HEK293 (cell line): ENCODE measurements at regions not wholly inside any gene's neighbourhood (a gene's known extent, or its start where the extent isn't known, plus 50 kb on each side); places are given as distances from the start of the nearest gene placed in this dataset.

Source experiments
- GLIS1 ChIP-seq: fragments of 450-650 bp; formaldehyde crosslinking; IDR thresholded peaks from 2 replicates; pipeline ENCODE4 v1.5.1; 2016; ENCODE audit warnings: missing biosample characterization, missing genetic modification characterization
- MYNN ChIP-seq: fragments of 450-650 bp; formaldehyde crosslinking; IDR thresholded peaks from 2 replicates; pipeline ENCODE4 v1.5.1; 2016; ENCODE audit warnings: missing biosample characterization, missing genetic modification characterization, borderline replicate concordance
- YY1 ChIP-seq: fragments of 450-650 bp; formaldehyde crosslinking; IDR thresholded peaks from 2 replicates; pipeline ENCODE4 v1.5.1; 2018; ENCODE audit warnings: missing biosample characterization, missing genetic modification characterization
- ZBTB7A ChIP-seq: fragments of 450-650 bp; formaldehyde crosslinking; IDR thresholded peaks from 2 replicates; pipeline ENCODE4 v1.5.1; 2016; ENCODE audit warnings: low read depth, missing biosample characterization, missing genetic modification characterization
- ZIC2 ChIP-seq: fragments of 450-650 bp; formaldehyde crosslinking; IDR thresholded peaks from 2 replicates; pipeline ENCODE4 v1.5.1; 2016; ENCODE audit warnings: missing biosample characterization, missing genetic modification characterization
- ZNF138 ChIP-seq: fragments of 450-650 bp; formaldehyde crosslinking; IDR thresholded peaks from 2 replicates; pipeline ENCODE4 v1.5.1; 2016; ENCODE audit warnings: missing biosample characterization, missing genetic modification characterization, borderline replicate concordance
- ZNF433 ChIP-seq: fragments of 450-650 bp; formaldehyde crosslinking; IDR thresholded peaks from 2 replicates; pipeline ENCODE4 v1.5.1; 2016; ENCODE audit warnings: missing biosample characterization, missing genetic modification characterization, low read depth
- ZNF624 ChIP-seq: fragments of 450-650 bp; formaldehyde crosslinking; IDR thresholded peaks from 2 replicates; pipeline ENCODE4 v1.5.1; 2017; ENCODE audit warnings: missing biosample characterization, missing genetic modification characterization
- TF ChIP-seq, protein P1 (sequence below): fragments of 450-650 bp; formaldehyde crosslinking; IDR thresholded peaks from 2 replicates; pipeline ENCODE4 v1.5.1; 2016; ENCODE audit warnings: missing biosample characterization, missing genetic modification characterization
- TF ChIP-seq, protein P2 (sequence below): fragments of 450-650 bp; formaldehyde crosslinking; IDR thresholded peaks from 2 replicates; pipeline ENCODE4 v1.5.1; 2016; ENCODE audit warnings: missing biosample characterization, missing genetic modification characterization
- TF ChIP-seq, protein P3 (sequence below): fragments of 450-650 bp; formaldehyde crosslinking; IDR thresholded peaks from 2 replicates; pipeline ENCODE4 v1.5.1; 2016; ENCODE audit warnings: missing biosample characterization, missing genetic modification characterization

DNA sequence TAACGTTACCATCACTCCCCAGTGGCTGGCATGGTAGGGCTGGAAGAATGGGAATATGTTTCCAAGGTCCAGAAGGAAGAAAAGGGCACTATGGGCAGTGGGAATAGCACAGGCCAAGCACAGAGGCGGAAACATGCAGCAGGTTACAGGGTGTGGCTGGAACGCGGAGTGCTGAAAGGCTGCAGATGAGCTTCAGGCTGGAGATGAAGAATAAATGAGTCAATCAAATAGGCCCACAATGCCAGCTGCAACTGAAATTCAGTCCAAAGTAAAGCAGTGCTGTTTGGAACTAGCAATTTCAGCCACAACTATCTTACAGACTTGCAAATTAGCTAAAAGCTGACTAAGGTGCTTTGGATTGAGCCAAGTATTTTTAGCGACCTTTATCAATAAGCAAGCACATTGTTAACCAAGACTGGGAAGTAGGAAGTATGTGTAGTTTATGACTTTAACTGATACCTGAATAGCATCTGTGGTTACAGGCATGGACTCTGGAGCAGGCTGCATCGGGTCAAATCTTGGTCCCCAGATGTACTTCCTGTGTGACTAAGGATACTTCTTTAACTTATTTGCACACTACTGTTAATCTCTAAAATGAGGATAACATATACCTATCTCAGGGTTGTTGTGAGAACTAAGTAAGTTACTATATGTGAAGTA lies 77.5 kb upstream of the CTTNBP2 start:
- TF ChIP-seq, protein P1, sequence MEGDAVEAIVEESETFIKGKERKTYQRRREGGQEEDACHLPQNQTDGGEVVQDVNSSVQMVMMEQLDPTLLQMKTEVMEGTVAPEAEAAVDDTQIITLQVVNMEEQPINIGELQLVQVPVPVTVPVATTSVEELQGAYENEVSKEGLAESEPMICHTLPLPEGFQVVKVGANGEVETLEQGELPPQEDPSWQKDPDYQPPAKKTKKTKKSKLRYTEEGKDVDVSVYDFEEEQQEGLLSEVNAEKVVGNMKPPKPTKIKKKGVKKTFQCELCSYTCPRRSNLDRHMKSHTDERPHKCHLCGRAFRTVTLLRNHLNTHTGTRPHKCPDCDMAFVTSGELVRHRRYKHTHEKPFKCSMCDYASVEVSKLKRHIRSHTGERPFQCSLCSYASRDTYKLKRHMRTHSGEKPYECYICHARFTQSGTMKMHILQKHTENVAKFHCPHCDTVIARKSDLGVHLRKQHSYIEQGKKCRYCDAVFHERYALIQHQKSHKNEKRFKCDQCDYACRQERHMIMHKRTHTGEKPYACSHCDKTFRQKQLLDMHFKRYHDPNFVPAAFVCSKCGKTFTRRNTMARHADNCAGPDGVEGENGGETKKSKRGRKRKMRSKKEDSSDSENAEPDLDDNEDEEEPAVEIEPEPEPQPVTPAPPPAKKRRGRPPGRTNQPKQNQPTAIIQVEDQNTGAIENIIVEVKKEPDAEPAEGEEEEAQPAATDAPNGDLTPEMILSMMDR, result no peak
- TF ChIP-seq, protein P2, sequence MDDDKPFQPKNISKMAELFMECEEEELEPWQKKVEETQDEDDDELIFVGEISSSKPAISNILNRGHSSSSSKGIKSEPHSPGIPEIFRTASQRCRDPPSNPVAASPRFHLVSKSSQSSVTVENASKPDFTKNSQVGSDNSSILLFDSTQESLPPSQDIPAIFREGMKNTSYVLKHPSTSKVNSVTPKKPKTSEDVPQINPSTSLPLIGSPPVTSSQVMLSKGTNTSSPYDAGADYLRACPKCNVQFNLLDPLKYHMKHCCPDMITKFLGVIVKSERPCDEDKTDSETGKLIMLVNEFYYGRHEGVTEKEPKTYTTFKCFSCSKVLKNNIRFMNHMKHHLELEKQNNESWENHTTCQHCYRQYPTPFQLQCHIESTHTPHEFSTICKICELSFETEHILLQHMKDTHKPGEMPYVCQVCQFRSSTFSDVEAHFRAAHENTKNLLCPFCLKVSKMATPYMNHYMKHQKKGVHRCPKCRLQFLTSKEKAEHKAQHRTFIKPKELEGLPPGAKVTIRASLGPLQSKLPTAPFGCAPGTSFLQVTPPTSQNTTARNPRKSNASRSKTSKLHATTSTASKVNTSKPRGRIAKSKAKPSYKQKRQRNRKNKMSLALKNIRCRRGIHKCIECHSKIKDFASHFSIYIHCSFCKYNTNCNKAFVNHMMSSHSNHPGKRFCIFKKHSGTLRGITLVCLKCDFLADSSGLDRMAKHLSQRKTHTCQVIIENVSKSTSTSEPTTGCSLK (tag by site-specific recombination), result no peak
- no peak for TF ChIP-seq ZBTB7A (tag by site-specific recombination)
- no peak for TF ChIP-seq ZNF433 (tag by site-specific recombination)
- TF ChIP-seq MYNN (tag by site-specific recombination), result no peak
- no peak for TF ChIP-seq ZIC2 (tag by site-specific recombination)
- TF ChIP-seq YY1 (tag by site-specific recombination), result no peak
- TF ChIP-seq, protein P3, sequence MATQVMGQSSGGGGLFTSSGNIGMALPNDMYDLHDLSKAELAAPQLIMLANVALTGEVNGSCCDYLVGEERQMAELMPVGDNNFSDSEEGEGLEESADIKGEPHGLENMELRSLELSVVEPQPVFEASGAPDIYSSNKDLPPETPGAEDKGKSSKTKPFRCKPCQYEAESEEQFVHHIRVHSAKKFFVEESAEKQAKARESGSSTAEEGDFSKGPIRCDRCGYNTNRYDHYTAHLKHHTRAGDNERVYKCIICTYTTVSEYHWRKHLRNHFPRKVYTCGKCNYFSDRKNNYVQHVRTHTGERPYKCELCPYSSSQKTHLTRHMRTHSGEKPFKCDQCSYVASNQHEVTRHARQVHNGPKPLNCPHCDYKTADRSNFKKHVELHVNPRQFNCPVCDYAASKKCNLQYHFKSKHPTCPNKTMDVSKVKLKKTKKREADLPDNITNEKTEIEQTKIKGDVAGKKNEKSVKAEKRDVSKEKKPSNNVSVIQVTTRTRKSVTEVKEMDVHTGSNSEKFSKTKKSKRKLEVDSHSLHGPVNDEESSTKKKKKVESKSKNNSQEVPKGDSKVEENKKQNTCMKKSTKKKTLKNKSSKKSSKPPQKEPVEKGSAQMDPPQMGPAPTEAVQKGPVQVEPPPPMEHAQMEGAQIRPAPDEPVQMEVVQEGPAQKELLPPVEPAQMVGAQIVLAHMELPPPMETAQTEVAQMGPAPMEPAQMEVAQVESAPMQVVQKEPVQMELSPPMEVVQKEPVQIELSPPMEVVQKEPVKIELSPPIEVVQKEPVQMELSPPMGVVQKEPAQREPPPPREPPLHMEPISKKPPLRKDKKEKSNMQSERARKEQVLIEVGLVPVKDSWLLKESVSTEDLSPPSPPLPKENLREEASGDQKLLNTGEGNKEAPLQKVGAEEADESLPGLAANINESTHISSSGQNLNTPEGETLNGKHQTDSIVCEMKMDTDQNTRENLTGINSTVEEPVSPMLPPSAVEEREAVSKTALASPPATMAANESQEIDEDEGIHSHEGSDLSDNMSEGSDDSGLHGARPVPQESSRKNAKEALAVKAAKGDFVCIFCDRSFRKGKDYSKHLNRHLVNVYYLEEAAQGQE, result no peak
- TF ChIP-seq ZNF138 (tag by site-specific recombination), result no peak
- no peak for TF ChIP-seq GLIS1
- no peak for TF ChIP-seq ZNF624 (tag by site-specific recombination)
